LHCN-M2 (cell line): ENCODE measurements at regions not wholly inside any gene's neighbourhood (a gene's known extent, or its start where the extent isn't known, plus 50 kb on each side); places are given as distances from the start of the nearest gene placed in this dataset.
"Not testable (repeated sequence)": the region's sequence is repeated elsewhere in the genome, so short reads cannot be mapped to it uniquely, and the experiment has no call there.

Source experiments
- DNase-seq: peaks from one replicate; pipeline ENCODE4 v3.0.0-alpha.2; 2012; ENCODE audit warnings: low read depth

DNA sequence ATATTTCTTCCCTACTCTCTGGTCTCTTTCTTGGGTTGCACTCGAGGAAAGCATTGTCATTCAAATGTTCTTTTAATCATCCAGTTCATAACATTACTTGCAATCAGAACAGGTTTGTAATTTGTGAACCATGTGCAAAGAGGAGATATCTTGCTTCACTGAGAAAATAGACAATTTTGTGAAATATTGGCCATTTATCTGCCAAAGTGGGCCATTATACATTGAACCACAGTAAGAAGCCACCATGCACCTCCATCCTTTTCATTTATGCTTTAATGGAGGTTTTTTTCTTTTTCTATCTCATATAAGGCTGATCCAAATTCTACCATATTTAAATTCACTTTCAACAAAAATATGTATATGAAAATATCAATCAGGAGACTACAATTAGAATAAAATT is 335.3 kb upstream of the AADAT start:
- no peak for DNase-seq

GRCh38 chr4:170423137-170423536 is 333.4 kb upstream of the AADAT start:
- peak; percentile 13 for DNase-seq

DNA sequence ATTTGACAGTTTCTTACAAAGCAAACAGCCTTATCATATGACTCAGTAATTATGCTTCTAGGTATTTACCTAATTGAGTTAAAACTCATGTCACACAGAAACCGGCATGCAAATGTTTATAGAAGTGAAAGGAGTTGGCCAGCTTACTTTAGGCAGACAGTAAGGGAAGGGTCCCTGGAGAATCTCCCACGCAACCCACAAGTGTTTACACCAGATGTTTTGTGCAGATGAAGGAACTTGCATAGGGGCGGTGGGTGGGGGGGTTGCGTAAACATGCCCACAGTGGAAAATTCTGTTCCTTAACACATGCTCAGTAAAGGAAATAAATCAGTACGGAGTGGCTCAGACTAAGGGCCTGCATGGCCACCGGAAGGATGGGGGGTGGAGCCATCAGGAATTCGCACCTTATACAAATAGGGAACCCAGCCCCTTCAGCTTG is 330.5 kb upstream of the AADAT start:
- DNase-seq, result no peak

- no peak for DNase-seq
These were observed 325.2 kb upstream of the AADAT start for GRCh38 chr4:170414961-170415360.

DNA sequence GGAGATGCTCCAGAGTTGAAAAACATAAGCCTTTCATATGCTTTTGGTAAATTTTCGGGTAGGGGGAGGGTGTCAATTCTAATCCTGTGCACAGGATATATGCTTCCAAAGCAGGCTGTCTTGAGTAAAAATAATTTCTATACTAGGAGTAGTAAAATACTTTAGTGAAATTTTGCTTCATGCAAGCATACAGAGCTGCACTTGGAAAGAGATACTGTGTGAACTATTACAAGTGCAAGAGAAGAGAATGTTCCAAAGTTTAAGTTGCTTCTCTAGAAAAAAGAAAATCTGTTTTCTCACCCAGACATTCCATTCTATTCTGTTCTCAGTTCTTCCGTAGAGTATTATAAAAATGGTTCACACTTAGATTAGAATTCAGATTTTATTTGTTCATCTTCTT is 324.6 kb upstream of the AADAT start:
- no peak for DNase-seq

DNA sequence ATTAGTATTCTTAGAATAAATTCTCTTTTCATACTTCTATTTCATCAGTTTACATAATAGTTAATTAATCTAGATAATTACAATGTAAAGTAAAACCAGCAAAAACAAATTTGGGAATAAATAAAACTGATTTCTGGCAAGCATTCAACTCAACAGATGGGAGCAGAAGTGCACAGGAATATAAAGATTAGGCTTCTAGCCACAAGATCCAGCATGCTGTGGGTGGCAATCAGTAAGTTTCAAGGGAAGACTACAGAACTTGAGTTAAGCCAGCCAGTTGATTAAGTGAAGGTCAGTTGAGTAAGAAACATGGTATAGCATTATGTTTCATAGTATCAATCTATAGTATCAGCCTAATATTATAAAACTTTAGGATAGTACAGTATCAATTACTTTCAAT is 324.2 kb upstream of the AADAT start:
- no peak for DNase-seq

DNA sequence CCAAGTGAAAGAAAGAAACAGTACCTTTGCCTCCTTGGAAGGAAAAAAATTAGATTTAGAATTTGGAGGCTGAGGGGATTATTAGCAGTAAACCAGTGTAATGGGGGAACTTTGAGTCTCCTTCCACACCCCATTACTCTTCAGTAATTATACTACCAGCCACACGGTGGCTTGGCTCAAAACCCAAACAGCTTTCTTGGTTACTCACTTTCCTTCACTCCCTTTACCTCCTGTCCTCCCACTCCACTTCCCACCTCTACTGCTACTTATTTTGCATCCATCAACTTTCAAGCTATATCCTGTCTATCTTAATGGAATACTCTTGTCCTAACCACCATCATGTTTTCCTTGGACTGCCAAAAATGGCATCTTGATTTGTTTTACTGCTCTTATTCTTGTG is 310.6 kb upstream of the AADAT start:
- DNase-seq, result no peak

DNA sequence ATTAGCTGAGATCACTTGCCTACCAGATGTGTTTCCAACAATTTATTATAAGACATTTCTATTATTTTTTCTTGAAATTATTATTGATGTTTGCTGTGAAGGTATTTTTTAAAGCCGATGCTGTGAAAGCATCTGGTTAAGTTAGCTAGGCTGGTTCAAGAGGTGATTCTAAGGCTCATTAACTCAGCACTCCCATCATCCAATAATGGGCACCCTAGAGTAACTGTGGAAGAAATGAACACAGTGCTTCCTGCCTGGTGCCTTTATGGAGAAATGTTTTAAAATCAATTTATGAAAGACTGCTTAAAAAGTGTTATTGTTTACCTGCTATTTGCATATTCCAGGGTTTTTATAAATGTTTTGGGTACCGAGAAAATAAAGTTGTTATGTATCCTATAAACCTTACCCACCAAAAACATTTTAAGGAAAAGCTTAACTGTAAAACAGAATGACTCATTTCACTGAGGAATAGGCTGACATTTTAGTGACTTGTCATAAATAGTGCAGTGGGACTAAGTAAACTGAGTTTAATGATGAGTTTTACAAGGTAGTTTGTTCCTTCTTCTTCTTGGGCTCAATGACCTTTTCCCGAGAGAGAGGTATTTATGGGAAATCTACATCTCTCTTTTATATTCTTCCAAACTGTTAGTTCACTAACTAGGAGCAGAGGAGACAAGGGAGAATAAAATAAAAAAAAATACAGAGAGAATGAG is 310.0 kb upstream of the AADAT start:
- no peak for DNase-seq

- no peak for DNase-seq
These were observed 308.5 kb upstream of the AADAT start for GRCh38 chr4:170398218-170398617.

- no peak for DNase-seq
These were observed 306.0 kb upstream of the AADAT start for GRCh38 chr4:170395773-170396172.

- DNase-seq, result peak; percentile 52
These were observed 301.4 kb upstream of the AADAT start for GRCh38 chr4:170391066-170391740.

DNA sequence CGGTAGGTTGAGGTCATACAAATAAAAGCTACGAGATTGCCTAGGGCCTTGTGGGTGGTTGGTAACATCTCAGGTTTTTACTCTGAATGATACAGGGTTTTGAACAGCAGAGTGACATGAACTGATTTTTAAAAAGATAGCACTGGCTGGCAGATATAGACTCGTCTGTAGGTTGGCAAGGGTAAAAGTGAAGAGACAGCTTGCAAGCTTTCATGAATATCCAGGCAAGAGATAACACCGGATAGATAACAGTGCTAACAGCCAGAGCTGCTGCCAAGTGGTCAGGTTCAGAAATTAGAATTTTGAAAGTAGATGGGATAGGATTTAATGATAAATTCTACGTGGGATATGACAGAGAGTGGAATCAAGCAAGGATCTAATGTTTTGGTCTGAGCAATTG is 299.7 kb upstream of the AADAT start:
- no peak for DNase-seq

- no peak for DNase-seq
These were observed 298.5 kb upstream of the AADAT start for GRCh38 chr4:170388255-170388654.

GRCh38 chr4:170386971-170387370 is 297.2 kb upstream of the AADAT start:
- no peak for DNase-seq

DNA sequence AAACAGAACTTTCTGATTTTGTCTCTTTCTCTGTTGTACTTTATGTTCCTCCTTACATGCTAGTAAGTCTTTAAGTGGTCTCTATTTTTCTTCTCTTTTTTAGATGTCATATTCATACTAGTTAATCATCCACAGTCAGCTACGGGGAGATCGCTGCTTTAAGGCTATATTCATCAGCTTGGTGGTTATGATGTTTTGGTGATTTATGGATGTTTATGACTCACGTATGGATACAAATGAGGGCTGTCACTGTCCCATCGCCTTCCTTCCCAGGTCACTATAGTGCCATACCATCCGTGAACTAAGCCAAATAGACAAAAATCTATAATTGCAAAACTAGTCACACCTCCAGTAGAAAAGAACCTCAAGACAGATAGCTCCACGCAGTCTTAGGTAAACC is 296.8 kb upstream of the AADAT start:
- no peak for DNase-seq

DNA sequence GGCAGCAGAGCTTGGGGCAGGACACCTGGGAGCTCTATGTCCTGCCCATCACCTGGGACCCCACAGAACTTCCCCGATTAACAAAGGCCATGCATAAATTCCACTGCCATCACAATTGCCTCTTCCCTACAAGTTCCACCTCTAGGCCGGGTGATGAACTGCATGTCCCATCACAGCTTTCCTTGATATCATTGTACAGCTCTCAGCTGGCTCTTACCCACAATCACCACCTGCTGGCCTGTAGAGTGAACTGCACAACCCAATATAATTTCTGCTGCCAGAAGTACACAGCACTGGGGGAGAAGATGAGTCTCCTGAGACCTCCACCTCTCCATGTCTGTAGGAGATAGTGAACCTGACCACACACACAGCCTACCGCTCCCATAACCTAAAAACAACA is 285.0 kb upstream of the AADAT start:
- DNase-seq, result no peak

DNA sequence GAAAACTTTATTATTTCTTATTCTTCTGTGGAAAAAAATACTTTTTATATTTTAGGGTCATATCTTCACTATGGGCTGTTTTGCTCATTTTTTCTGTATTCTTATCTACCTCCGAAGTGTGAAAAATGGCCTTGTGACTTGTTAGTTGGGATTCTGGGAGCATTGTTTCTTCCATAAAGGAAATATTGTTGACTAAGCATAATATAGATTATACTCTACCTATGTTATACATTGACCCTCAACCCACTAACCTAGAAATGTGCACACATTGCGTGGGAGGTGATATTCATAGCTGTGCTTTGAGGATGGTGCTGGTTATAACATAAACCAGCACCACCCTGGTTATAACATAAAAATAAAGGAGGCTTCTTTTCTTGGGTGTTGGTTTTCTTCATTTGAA is 259.2 kb upstream of the AADAT start:
- no peak for DNase-seq

- DNase-seq, result not testable (repeated sequence)
These were observed 257.4 kb upstream of the AADAT start for GRCh38 chr4:170347191-170347590.

DNA sequence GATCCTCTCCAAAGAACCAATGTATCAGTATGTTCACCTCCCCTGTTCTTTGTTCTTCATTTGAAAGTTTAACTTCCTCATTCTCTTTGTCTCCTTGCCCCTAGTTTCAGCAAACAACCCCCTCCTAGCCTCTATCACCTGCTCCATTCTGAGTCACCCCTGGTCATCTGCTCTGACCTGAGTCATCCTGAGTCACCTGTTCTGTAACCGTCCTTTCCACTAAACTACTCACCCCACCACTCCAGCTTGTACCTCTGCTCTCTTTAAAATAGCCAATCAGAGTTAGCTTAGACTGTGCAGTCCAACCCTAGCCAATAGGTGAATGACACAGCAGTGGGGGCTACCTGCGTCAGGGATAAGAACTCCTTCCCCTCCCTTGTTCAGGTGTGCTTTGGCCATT is 249.8 kb upstream of the AADAT start:
- peak; percentile 0 for DNase-seq

DNA sequence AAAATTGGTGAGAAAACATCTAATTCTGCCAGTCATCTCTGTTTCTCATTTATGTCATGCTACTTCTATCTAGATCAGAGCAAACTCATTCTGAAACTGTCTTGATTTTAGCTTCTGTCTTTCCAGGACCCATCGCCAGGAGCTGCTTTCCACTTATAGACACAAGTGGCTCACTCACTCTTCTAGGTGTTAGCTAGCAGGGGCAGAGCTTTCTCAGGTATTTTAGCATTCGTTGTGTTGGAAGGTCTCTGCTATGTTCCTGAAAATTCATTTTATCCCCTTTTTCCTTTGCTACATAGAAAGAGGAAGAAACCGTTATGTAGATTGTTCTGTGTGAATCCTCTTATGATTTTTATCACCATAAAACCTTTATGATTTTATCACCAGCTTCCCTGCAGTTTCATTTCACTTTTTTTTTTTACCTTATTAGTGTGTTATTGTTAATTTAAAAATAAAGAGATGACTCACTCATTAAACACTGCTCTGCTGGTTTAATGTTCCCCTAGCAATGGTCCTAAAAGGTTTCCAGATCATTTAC is 246.6 kb upstream of the AADAT start:
- DNase-seq, result no peak

DNA sequence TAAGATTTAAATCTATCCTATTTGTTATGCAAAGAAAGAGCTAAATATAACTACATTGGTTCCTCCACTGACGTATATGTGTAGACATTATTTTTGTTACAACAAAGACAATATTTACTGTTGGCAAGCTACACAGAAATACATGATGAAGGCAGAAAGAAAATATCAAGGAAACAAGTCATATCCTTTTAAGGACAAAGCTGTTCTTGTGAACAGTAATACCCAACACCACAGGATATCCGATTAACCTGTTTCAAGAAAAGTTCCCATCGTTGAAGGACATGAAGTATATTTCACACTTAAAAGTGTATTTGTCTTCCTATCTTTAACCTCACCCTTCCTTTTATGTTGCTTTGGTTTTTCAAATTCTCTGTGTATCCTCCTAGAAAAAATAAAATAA is 235.8 kb upstream of the AADAT start:
- no peak for DNase-seq

- DNase-seq, result no peak
These were observed 233.9 kb upstream of the AADAT start for GRCh38 chr4:170323623-170324022.

DNA sequence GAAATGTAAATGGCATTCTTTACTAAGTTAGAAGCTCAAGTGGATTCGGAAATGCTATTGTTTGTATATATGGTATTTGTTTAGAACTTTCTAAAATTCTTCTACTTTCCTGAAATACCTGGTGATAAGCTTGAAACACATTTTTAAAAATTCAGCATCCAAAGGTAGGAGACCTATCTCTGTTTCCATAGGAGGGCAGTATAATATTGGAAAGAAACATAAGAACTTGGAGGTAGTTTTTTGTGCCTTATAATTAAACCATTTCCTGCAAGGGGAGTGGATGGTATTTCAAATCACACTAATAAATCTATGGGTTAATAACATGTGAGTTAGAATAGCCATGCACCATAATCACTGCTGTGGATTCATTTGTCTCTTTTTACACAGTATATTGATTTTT is 217.4 kb upstream of the AADAT start:
- DNase-seq, result no peak
